ENCODE measurements at regions not wholly inside any gene's neighbourhood (a gene's known extent, or its start where the extent isn't known, plus 50 kb on each side); places are given as distances from the start of the nearest gene placed in this dataset.

DNA sequence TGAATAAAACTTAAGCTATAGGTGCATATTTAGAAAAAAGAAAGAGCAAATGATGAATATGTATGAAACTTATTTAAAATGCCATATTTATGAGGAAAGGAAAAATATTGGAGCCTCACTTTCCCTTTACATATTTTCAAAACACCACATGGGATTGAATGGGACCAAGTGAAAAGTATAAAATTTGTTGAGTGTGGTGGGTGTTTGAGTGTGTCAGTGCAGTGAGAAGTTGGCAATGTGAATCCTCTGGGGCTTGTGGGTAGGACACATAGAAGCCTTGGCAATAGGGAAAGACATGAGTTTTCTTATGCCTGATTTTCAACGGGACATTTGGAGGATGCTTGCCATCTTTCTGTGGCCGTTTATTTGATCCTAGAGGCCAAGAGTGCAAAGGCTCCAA lies 502.2 kb upstream of the CELF4 start (continued):
- TF ChIP-seq ZBTB11 (CRISPR knock-in tag; IDR thresholded peaks at IDR 0.05) (no peak), PAX5 (IDR thresholded peaks at IDR 0.05; ENCODE audit: borderline replicate concordance, low read depth, low read length) (no peak), NBN (IDR thresholded peaks at IDR 0.05) (no peak), NR2F1 (conservative IDR thresholded peaks at IDR 0.05) (no peak), SUPT20H (IDR thresholded peaks at IDR 0.05; ENCODE audit: borderline replicate concordance, control insufficient read depth, low read depth, low read length) (no peak), SMAD5 (IDR thresholded peaks at IDR 0.05; ENCODE audit: low read depth) (no peak), SIN3A (IDR thresholded peaks at IDR 0.05; ENCODE audit: low read depth, low read length) (no peak)

- no peak for FAIRE-seq
- CTCF ChIA-PET = interaction anchor here (0.7 kb wide), 1 partner anchor 648 kb away, joined by 3 read pairs; no protein-coding TSS in a partner anchor
- 0% methylated on average over 1 of the region's 1 CpG for WGBS (ENCODE audit: insufficient coverage, insufficient replicate concordance, low lambda C conversion rate, missing lambda C conversion rate)
- no peak for TF ChIP-seq CHD1 (IDR thresholded peaks at IDR 0.05; ENCODE audit: low read depth, low read length)
- no peak for TF ChIP-seq RELA (IDR thresholded peaks at IDR 0.05; ENCODE audit: borderline replicate concordance, partially characterized antibody)
- TF ChIP-seq NR2C2 (IDR thresholded peaks at IDR 0.05; ENCODE audit: borderline replicate concordance, control insufficient read depth, insufficient read length, low read depth) = no peak
- no peak for TF ChIP-seq USF1 (IDR thresholded peaks at IDR 0.05; ENCODE audit: borderline replicate concordance, extremely low read length, insufficient read depth, low read depth, low read length)
- TF ChIP-seq CHD4 (IDR thresholded peaks at IDR 0.05) = no peak
- TF ChIP-seq PRDM15 (CRISPR knock-in tag; IDR thresholded peaks at IDR 0.05) = no peak
- TF ChIP-seq BACH1 (IDR thresholded peaks at IDR 0.05; ENCODE audit: borderline replicate concordance) = no peak
- no peak for TF ChIP-seq IKZF1 (conservative IDR thresholded peaks at IDR 0.05)
- no peak for TF ChIP-seq EGR1 (IDR thresholded peaks at IDR 0.05; ENCODE audit: borderline replicate concordance in 1 of 2, low read depth in 2 of 2, low read length in 2 of 2)
- no peak for TF ChIP-seq ZNF622 (IDR thresholded peaks at IDR 0.05)
- TF ChIP-seq POU2F2 (IDR thresholded peaks at IDR 0.05; ENCODE audit: borderline replicate concordance, low read depth, low read length) = no peak
These were observed 501.5 kb upstream of the CELF4 start for GRCh38 chr18:38067086-38067485.

More at GRCh38 chr18:38067086-38067485, 501.5 kb upstream of the CELF4 start:
- H3K27ac ChIP-seq (ENCODE audit: control insufficient read depth, insufficient read depth) = no peak overlapping the region
- RAD21 ChIA-PET (ENCODE audit: unreplicated experiment) = no interaction called here
- no peak overlapping the region for H3K4me3 ChIP-seq
- BruUV-seq (replicated peaks) = no TSS peak
- intact Hi-C loops (cut with micrococcal nuclease; ENCODE audit: unreplicated experiment) (no loop called here), in situ Hi-C loops (cut with MboI) (no loop called here)
- no peaks in the 10 kb centered on the region for H3K4me1 ChIP-seq (ENCODE audit: control insufficient read depth, insufficient read depth, low read length)
- POLR2A ChIA-PET = no interaction called here
- H3K27me3 ChIP-seq (replicated peaks in 1 of 2; ENCODE audit: control insufficient read depth in 2 of 2, insufficient read depth in 2 of 2, low read length in 1 of 2) = no peaks in the 10 kb centered on the region
- no peak for DNase-seq (ENCODE audit: low read depth, low spot score)
- H3K36me3 ChIP-seq (ENCODE audit: control insufficient read depth in 2 of 2, insufficient read depth in 2 of 2, low read length in 1 of 2) = no peaks in the 10 kb centered on the region
- H3K9me3 ChIP-seq (replicated peaks; ENCODE audit: control insufficient read depth, insufficient read depth, low read length) = no peaks in the 10 kb centered on the region
- H3K9ac ChIP-seq (ENCODE audit: control insufficient read depth, insufficient read depth, low read length) = no peak overlapping the region
- SMC1A ChIA-PET (ENCODE audit: uncharacterized antibody, unreplicated experiment) = no interaction called here
- H3K4me2 ChIP-seq (ENCODE audit: control insufficient read depth, insufficient read depth) = no peak overlapping the region
- no peak for ATAC-seq
- no peak overlapping the region for H2AFZ ChIP-seq (ENCODE audit: control insufficient read depth, low read depth, low read length)
- H4K20me1 ChIP-seq (ENCODE audit: control insufficient read depth, insufficient read depth) = no peaks in the 10 kb centered on the region
- no peaks in the 10 kb centered on the region for H3K79me2 ChIP-seq (ENCODE audit: control insufficient read depth, insufficient read depth, low read length)

All from GM12878 (cell line).